Endothelial cell of umbilical vein (primary cell): ENCODE measurements at regions not wholly inside any gene's neighbourhood (a gene's known extent, or its start where the extent isn't known, plus 50 kb on each side); places are given as distances from the start of the nearest gene placed in this dataset.

Experiments used
- CTCF ChIP-seq, 2 donors: IDR thresholded peaks; 1 replicate in 1 of 2; 2 replicates in 1 of 2; pipeline ENCODE4 v1.5.1; 2011; ENCODE audit warnings: low read length in 2 of 2, mild to moderate bottlenecking in 2 of 2, moderate library complexity in 2 of 2, control low read depth in 1 of 2, inconsistent platforms in 1 of 2, low read depth in 1 of 2; ENCODE audit not compliant: insufficient read depth in 1 of 2; ENCODE audit errors: extremely low read depth in 1 of 2
- EZH2 ChIP-seq: IDR thresholded peaks from 2 replicates; pipeline ENCODE4 v1.6.1; 2012; ENCODE audit warnings: borderline replicate concordance, low read depth, mild to moderate bottlenecking, moderate library complexity, low read length, inconsistent platforms; ENCODE audit not compliant: severe bottlenecking
- FOS ChIP-seq: IDR thresholded peaks from 2 replicates; pipeline ENCODE4 v1.6.1; 2011; ENCODE audit warnings: mild to moderate bottlenecking, low read length, moderate library complexity, borderline replicate concordance; ENCODE audit not compliant: insufficient read depth
- GATA2 ChIP-seq: IDR thresholded peaks from 2 replicates; pipeline ENCODE4 v1.7.0; 2011; ENCODE audit warnings: low read depth, mild to moderate bottlenecking, moderate library complexity, mixed read lengths, low read length; ENCODE audit not compliant: insufficient read length, insufficient read depth
- MAX ChIP-seq: IDR thresholded peaks from 2 replicates; pipeline ENCODE4 v1.6.1; 2011; ENCODE audit not compliant: insufficient read depth, insufficient read length
- MYC ChIP-seq: IDR thresholded peaks from one replicate; pipeline ENCODE4 v1.6.1; 2011; ENCODE audit warnings: mild to moderate bottlenecking, low read depth, low read length
- POLR2A ChIP-seq: IDR thresholded peaks from 2 replicates; pipeline ENCODE4 v1.6.1; 2012; ENCODE audit warnings: low read depth, mild to moderate bottlenecking, control low read depth, low read length
- POLR2AphosphoS5 ChIP-seq: IDR thresholded peaks from 2 replicates; pipeline ENCODE4 v1.6.1; 2012; ENCODE audit warnings: low read depth, mild to moderate bottlenecking, control low read depth, low read length, moderate library complexity; ENCODE audit not compliant: insufficient read depth

GRCh38 chr12:25651931-25652330, 98.8 kb upstream of the LMNTD1 start:
- TF ChIP-seq MAX = no peak
- no peak for TF ChIP-seq CTCF (IDR thresholded peaks at IDR 0.05; ENCODE audit: extremely low read depth in 1 of 2, insufficient read depth in 1 of 2, low read depth in 1 of 2, low read length in 2 of 2)
- no peak for TF ChIP-seq FOS
- no peak for TF ChIP-seq POLR2A
- TF ChIP-seq GATA2 = no peak
- no peak for TF ChIP-seq EZH2
- no peak for TF ChIP-seq POLR2AphosphoS5
- TF ChIP-seq MYC = no peak
